ENCODE measurements at regions not wholly inside any gene's neighbourhood (a gene's known extent, or its start where the extent isn't known, plus 50 kb on each side); places are given as distances from the start of the nearest gene placed in this dataset.

- no peaks in the 10 kb centered on the region for H3K79me2 ChIP-seq (replicated peaks; ENCODE audit: insufficient read depth, low read length)
- no peaks in the 10 kb centered on the region for H3K9me3 ChIP-seq (ENCODE audit: low read length)
- no peaks in the 10 kb centered on the region for H4K20me1 ChIP-seq (ENCODE audit: insufficient read depth)
- no peaks in the 10 kb centered on the region for H3F3A ChIP-seq (ENCODE audit: insufficient read depth, low read length, poor library complexity, severe bottlenecking)
- H3K27me3 ChIP-seq (ENCODE audit: insufficient read depth, low read depth, low read length): no peaks in the 10 kb centered on the region
- H3K9me2 ChIP-seq (ENCODE audit: insufficient read depth, low read length): no peaks in the 10 kb centered on the region
- H3K9ac ChIP-seq (ENCODE audit: low read length): no peak overlapping the region
- H3K4me2 ChIP-seq (ENCODE audit: low read length): no peak overlapping the region
- H2AFZ ChIP-seq (ENCODE audit: low read depth, low read length): no peak overlapping the region
- H3K36me3 ChIP-seq (ENCODE audit: insufficient read depth, low read length): no peaks in the 10 kb centered on the region
- H3K27ac ChIP-seq (ENCODE audit: low read length): no peak overlapping the region
- no peak overlapping the region for H3K4me3 ChIP-seq (ENCODE audit: low read length)
- no peak for TF ChIP-seq REST (IDR thresholded peaks at IDR 0.05; ENCODE audit: borderline replicate concordance)
- TF ChIP-seq RAD21 (conservative IDR thresholded peaks at IDR 0.05): no peak
- no peak for TF ChIP-seq CTCF (IDR thresholded peaks at IDR 0.05; ENCODE audit: poor library complexity, severe bottlenecking)
- no peak for TF ChIP-seq MXI1 (conservative IDR thresholded peaks at IDR 0.05; ENCODE audit: poor library complexity, severe bottlenecking)
- TF ChIP-seq SMC3 (conservative IDR thresholded peaks at IDR 0.05; ENCODE audit: poor library complexity): no peak
- TF ChIP-seq POLR2AphosphoS5 (IDR thresholded peaks at IDR 0.05): no peak
- TF ChIP-seq TAF1 (IDR thresholded peaks at IDR 0.05; ENCODE audit: low read depth): no peak
- TF ChIP-seq EZH2 (IDR thresholded peaks at IDR 0.05; ENCODE audit: borderline replicate concordance, insufficient read depth, low read length, poor library complexity, severe bottlenecking): no peak
- TF ChIP-seq EP300 (conservative IDR thresholded peaks at IDR 0.05; ENCODE audit: poor library complexity, severe bottlenecking): no peak
These were observed 172.5 kb downstream of the TEX29 start for GRCh38 chr13:111492958-111493357.

GRCh38 chr13:111493468-111493867, 173.0 kb downstream of the TEX29 start:
- TF ChIP-seq EZH2 (IDR thresholded peaks at IDR 0.05; ENCODE audit: borderline replicate concordance, insufficient read depth, low read length, poor library complexity, severe bottlenecking): no peak
- no peak for TF ChIP-seq REST (IDR thresholded peaks at IDR 0.05; ENCODE audit: borderline replicate concordance)
- no peak for TF ChIP-seq TAF1 (IDR thresholded peaks at IDR 0.05; ENCODE audit: low read depth)
- no peak for TF ChIP-seq SMC3 (conservative IDR thresholded peaks at IDR 0.05; ENCODE audit: poor library complexity)
- no peak for TF ChIP-seq RAD21 (conservative IDR thresholded peaks at IDR 0.05)
- no peak for TF ChIP-seq MXI1 (conservative IDR thresholded peaks at IDR 0.05; ENCODE audit: poor library complexity, severe bottlenecking)
- no peak for TF ChIP-seq POLR2AphosphoS5 (IDR thresholded peaks at IDR 0.05)
- no peak for TF ChIP-seq CTCF (IDR thresholded peaks at IDR 0.05; ENCODE audit: poor library complexity, severe bottlenecking)
- no peak for TF ChIP-seq EP300 (conservative IDR thresholded peaks at IDR 0.05; ENCODE audit: poor library complexity, severe bottlenecking)
- no peaks in the 10 kb centered on the region for H3F3A ChIP-seq (ENCODE audit: insufficient read depth, low read length, poor library complexity, severe bottlenecking)
- no peaks in the 10 kb centered on the region for H3K27me3 ChIP-seq (ENCODE audit: insufficient read depth, low read depth, low read length)
- no peaks in the 10 kb centered on the region for H3K9me2 ChIP-seq (ENCODE audit: insufficient read depth, low read length)
- no peak overlapping the region for H3K27ac ChIP-seq (ENCODE audit: low read length)
- H3K4me3 ChIP-seq (ENCODE audit: low read length): no peak overlapping the region
- H2AFZ ChIP-seq (ENCODE audit: low read depth, low read length): no peak overlapping the region
- H3K9me3 ChIP-seq (ENCODE audit: low read length): no peaks in the 10 kb centered on the region
- no peaks in the 10 kb centered on the region for H3K36me3 ChIP-seq (ENCODE audit: insufficient read depth, low read length)
- H3K4me2 ChIP-seq (ENCODE audit: low read length): no peak overlapping the region
- no peak overlapping the region for H3K9ac ChIP-seq (ENCODE audit: low read length)
- H4K20me1 ChIP-seq (ENCODE audit: insufficient read depth): no peaks in the 10 kb centered on the region
- H3K79me2 ChIP-seq (replicated peaks; ENCODE audit: insufficient read depth, low read length): no peaks in the 10 kb centered on the region
